ENCODE measurements at regions not wholly inside any gene's neighbourhood (a gene's known extent, or its start where the extent isn't known, plus 50 kb on each side); places are given as distances from the start of the nearest gene placed in this dataset.
"Not testable (repeated sequence)": the region's sequence is repeated elsewhere in the genome, so short reads cannot be mapped to it uniquely, and the experiment has no call there.

- Histone ChIP-seq H3K4me1 (ENCODE audit: control insufficient read depth, insufficient read depth, low read length) (no peaks in the 10 kb centered on the region), H3K9ac (ENCODE audit: low read length) (no peak overlapping the region), H3K27me3 (ENCODE audit: control insufficient read depth, insufficient read depth, low read length) (no peaks in the 10 kb centered on the region), H3K36me3 (ENCODE audit: control insufficient read depth, insufficient read depth, low read length) (no peaks in the 10 kb centered on the region), H3K9me3 (ENCODE audit: control insufficient read depth, insufficient read depth, low read depth, low read length) (no peaks in the 10 kb centered on the region), H3K4me3 (ENCODE audit: low read depth, low read length) (no peak overlapping the region), H3K27ac (ENCODE audit: low read depth, low read length) (no peak overlapping the region)
Observed at GRCh38 chr7:49707891-49708290, 65.5 kb upstream of the VWC2 start.

GRCh38 chr7:49708590-49708989, 64.8 kb upstream of the VWC2 start:
- Histone ChIP-seq H3K9me3 (ENCODE audit: control insufficient read depth, insufficient read depth, low read depth, low read length) (no peaks in the 10 kb centered on the region), H3K27ac (ENCODE audit: low read depth, low read length) (no peak overlapping the region), H3K36me3 (ENCODE audit: control insufficient read depth, insufficient read depth, low read length) (no peaks in the 10 kb centered on the region), H3K4me3 (ENCODE audit: low read depth, low read length) (no peak overlapping the region), H3K27me3 (ENCODE audit: control insufficient read depth, insufficient read depth, low read length) (no peaks in the 10 kb centered on the region), H3K9ac (ENCODE audit: low read length) (no peak overlapping the region), H3K4me1 (ENCODE audit: control insufficient read depth, insufficient read depth, low read length) (no peaks in the 10 kb centered on the region)

GRCh38 chr7:49711072-49711723, 62.2 kb upstream of the VWC2 start:
- not testable (repeated sequence) for H3K4me1 ChIP-seq (ENCODE audit: control insufficient read depth, insufficient read depth, low read length); H3K4me3 ChIP-seq (ENCODE audit: low read depth, low read length); H3K27me3 ChIP-seq (ENCODE audit: control insufficient read depth, insufficient read depth, low read length); H3K27ac ChIP-seq (ENCODE audit: low read depth, low read length); H3K36me3 ChIP-seq (ENCODE audit: control insufficient read depth, insufficient read depth, low read length); H3K9me3 ChIP-seq (ENCODE audit: control insufficient read depth, insufficient read depth, low read depth, low read length); H3K9ac ChIP-seq (ENCODE audit: low read length)

GRCh38 chr7:49714182-49714581, 59.3 kb upstream of the VWC2 start:
- H3K9ac ChIP-seq (ENCODE audit: low read length): no peak overlapping the region
- H3K27ac ChIP-seq (ENCODE audit: low read depth, low read length): no peak overlapping the region
- H3K36me3 ChIP-seq (ENCODE audit: control insufficient read depth, insufficient read depth, low read length): no peaks in the 10 kb centered on the region
- H3K4me3 ChIP-seq (ENCODE audit: low read depth, low read length): no peak overlapping the region
- H3K27me3 ChIP-seq (ENCODE audit: control insufficient read depth, insufficient read depth, low read length): no peaks in the 10 kb centered on the region
- no peaks in the 10 kb centered on the region for H3K4me1 ChIP-seq (ENCODE audit: control insufficient read depth, insufficient read depth, low read length)
- no peaks in the 10 kb centered on the region for H3K9me3 ChIP-seq (ENCODE audit: control insufficient read depth, insufficient read depth, low read depth, low read length)

- no peaks in the 10 kb centered on the region for H3K36me3 ChIP-seq (ENCODE audit: control insufficient read depth, insufficient read depth, low read length)
- H3K9me3 ChIP-seq (ENCODE audit: control insufficient read depth, insufficient read depth, low read depth, low read length): no peaks in the 10 kb centered on the region
- no peaks in the 10 kb centered on the region for H3K4me1 ChIP-seq (ENCODE audit: control insufficient read depth, insufficient read depth, low read length)
Observed at GRCh38 chr7:49715486-49715885, 58.0 kb upstream of the VWC2 start.

GRCh38 chr7:49717547-49717946, 55.9 kb upstream of the VWC2 start:
- Histone ChIP-seq H3K9me3 (ENCODE audit: control insufficient read depth, insufficient read depth, low read depth, low read length) (peaks cover 5% of the 10 kb centered on the region; the same call in 1 of the 2 replicates), H3K36me3 (ENCODE audit: control insufficient read depth, insufficient read depth, low read length) (no peaks in the 10 kb centered on the region), H3K27me3 (ENCODE audit: control insufficient read depth, insufficient read depth, low read length) (no peaks in the 10 kb centered on the region), H3K27ac (ENCODE audit: low read depth, low read length) (no peak overlapping the region), H3K9ac (ENCODE audit: low read length) (no peak overlapping the region), H3K4me1 (ENCODE audit: control insufficient read depth, insufficient read depth, low read length) (no peaks in the 10 kb centered on the region), H3K4me3 (ENCODE audit: low read depth, low read length) (no peak overlapping the region)

More at GRCh38 chr7:49715486-49715885, 58.0 kb upstream of the VWC2 start:
- no peak overlapping the region for H3K4me3 ChIP-seq (ENCODE audit: low read depth, low read length)
- H3K9ac ChIP-seq (ENCODE audit: low read length): no peak overlapping the region
- no peak overlapping the region for H3K27ac ChIP-seq (ENCODE audit: low read depth, low read length)
- H3K27me3 ChIP-seq (ENCODE audit: control insufficient read depth, insufficient read depth, low read length): no peaks in the 10 kb centered on the region

GRCh38 chr7:49718760-49719159, 54.7 kb upstream of the VWC2 start:
- Histone ChIP-seq H3K27ac (ENCODE audit: low read depth, low read length) (no peak overlapping the region), H3K9me3 (ENCODE audit: control insufficient read depth, insufficient read depth, low read depth, low read length) (peaks cover 5% of the 10 kb centered on the region; the same call in 1 of the 2 replicates), H3K4me1 (ENCODE audit: control insufficient read depth, insufficient read depth, low read length) (no peaks in the 10 kb centered on the region), H3K36me3 (ENCODE audit: control insufficient read depth, insufficient read depth, low read length) (no peaks in the 10 kb centered on the region), H3K27me3 (ENCODE audit: control insufficient read depth, insufficient read depth, low read length) (no peaks in the 10 kb centered on the region), H3K9ac (ENCODE audit: low read length) (no peak overlapping the region), H3K4me3 (ENCODE audit: low read depth, low read length) (no peak overlapping the region)

- H3K27ac ChIP-seq (ENCODE audit: low read depth, low read length): no peak overlapping the region
- no peaks in the 10 kb centered on the region for H3K36me3 ChIP-seq (ENCODE audit: control insufficient read depth, insufficient read depth, low read length)
- H3K4me1 ChIP-seq (ENCODE audit: control insufficient read depth, insufficient read depth, low read length): no peaks in the 10 kb centered on the region
- H3K9ac ChIP-seq (ENCODE audit: low read length): no peak overlapping the region
- H3K4me3 ChIP-seq (ENCODE audit: low read depth, low read length): no peak overlapping the region
- H3K9me3 ChIP-seq (ENCODE audit: control insufficient read depth, insufficient read depth, low read depth, low read length): peaks cover 5% of the 10 kb centered on the region; the same call in 1 of the 2 replicates
- no peaks in the 10 kb centered on the region for H3K27me3 ChIP-seq (ENCODE audit: control insufficient read depth, insufficient read depth, low read length)
Observed at GRCh38 chr7:49721441-49721840, 52.0 kb upstream of the VWC2 start.
